Neural crest cell (in vitro differentiated cells): ENCODE measurements at regions not wholly inside any gene's neighbourhood (a gene's known extent, or its start where the extent isn't known, plus 50 kb on each side); places are given as distances from the start of the nearest gene placed in this dataset.

Experiments used
- DNase-seq: peaks from one replicate; pipeline ENCODE4 v3.0.0; 2021; ENCODE audit warnings: low read depth, mixed read lengths, low spot score
- H3K27ac Mint-ChIP-seq: one replicate; pipeline ENCODE4 v1.8.0; 2021; ENCODE audit warnings: mild to moderate bottlenecking, mixed read lengths; ENCODE audit not compliant: unreplicated experiment
- H3K27me3 Mint-ChIP-seq: 2 replicates; pipeline ENCODE4 v1.8.0; 2021; ENCODE audit warnings: low read depth, mild to moderate bottlenecking, mixed read lengths
- H3K36me3 Mint-ChIP-seq: 2 replicates; pipeline ENCODE4 v1.8.0; 2021; ENCODE audit warnings: low read depth, mild to moderate bottlenecking, mixed read lengths
- H3K4me1 Mint-ChIP-seq: 2 replicates; pipeline ENCODE4 v1.8.0; 2021; ENCODE audit warnings: mixed read lengths
- H3K4me3 Mint-ChIP-seq: one replicate; pipeline ENCODE4 v1.8.0; 2021; ENCODE audit warnings: mild to moderate bottlenecking, mixed read lengths
- H3K9me3 Mint-ChIP-seq: 2 replicates; pipeline ENCODE4 v1.8.0; 2021; ENCODE audit warnings: mixed read lengths
- TF ChIP-seq, protein P1 (sequence below): fragments of 200-600 bp; sonication (generic); conservative IDR thresholded peaks from 2 replicates; pipeline ENCODE4 v1.5.0; 2021; ENCODE audit warnings: antibody characterized with exemption, mild to moderate bottlenecking

DNA sequence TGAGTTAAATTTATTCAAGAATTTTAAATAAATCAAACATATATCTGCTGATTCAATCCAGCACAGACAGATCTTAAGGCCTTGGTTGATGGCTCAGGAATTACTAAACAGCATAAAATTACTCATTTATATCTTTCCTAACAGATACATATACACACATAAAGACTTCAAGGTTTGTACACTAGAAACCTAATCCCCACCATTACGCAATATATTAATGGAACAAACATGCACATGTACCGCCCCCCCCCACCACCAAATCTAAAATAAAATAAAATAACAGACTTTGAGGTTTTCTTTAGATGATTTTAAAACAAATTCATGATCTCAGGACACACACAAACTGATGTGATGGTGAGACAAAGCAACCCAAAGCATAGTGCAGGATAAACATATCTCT is 333.9 kb upstream of the DDX53 start:
- TF ChIP-seq, protein P1, sequence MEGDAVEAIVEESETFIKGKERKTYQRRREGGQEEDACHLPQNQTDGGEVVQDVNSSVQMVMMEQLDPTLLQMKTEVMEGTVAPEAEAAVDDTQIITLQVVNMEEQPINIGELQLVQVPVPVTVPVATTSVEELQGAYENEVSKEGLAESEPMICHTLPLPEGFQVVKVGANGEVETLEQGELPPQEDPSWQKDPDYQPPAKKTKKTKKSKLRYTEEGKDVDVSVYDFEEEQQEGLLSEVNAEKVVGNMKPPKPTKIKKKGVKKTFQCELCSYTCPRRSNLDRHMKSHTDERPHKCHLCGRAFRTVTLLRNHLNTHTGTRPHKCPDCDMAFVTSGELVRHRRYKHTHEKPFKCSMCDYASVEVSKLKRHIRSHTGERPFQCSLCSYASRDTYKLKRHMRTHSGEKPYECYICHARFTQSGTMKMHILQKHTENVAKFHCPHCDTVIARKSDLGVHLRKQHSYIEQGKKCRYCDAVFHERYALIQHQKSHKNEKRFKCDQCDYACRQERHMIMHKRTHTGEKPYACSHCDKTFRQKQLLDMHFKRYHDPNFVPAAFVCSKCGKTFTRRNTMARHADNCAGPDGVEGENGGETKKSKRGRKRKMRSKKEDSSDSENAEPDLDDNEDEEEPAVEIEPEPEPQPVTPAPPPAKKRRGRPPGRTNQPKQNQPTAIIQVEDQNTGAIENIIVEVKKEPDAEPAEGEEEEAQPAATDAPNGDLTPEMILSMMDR = no peak
- Mint-ChIP-seq H3K27ac (no peak overlapping the region), H3K4me1 (no peaks in the 10 kb centered on the region), H3K4me3 (no peak overlapping the region), H3K9me3 (peaks cover 8% of the 10 kb centered on the region), H3K27me3 (no peaks in the 10 kb centered on the region), H3K36me3 (no peaks in the 10 kb centered on the region)
- DNase-seq = no peak

DNA sequence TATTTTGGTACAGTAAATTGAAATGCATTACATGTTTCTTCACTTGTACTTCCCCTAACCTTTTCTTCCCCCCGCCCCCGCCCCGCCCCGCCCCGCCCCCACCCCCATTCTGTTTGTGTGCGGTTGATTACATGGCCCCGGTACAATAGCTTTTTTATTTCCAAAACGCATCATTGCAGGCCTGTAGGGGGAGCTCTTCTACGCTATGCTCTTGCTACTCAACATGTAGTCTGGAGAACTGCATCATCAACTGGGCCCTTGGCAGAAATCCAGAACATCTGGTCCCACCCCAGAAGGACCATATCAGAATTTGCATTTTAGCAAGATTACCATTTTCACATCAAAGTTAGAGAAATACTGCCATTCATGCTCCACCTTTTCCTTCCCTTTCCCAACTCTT is 333.3 kb upstream of the DDX53 start:
- no peak for DNase-seq
- TF ChIP-seq, protein P1 = peak; percentile 45
- Mint-ChIP-seq H3K27ac (no peak overlapping the region), H3K4me3 (no peak overlapping the region), H3K36me3 (no peaks in the 10 kb centered on the region), H3K27me3 (no peaks in the 10 kb centered on the region), H3K4me1 (no peaks in the 10 kb centered on the region), H3K9me3 (peaks cover 8% of the 10 kb centered on the region)

DNA sequence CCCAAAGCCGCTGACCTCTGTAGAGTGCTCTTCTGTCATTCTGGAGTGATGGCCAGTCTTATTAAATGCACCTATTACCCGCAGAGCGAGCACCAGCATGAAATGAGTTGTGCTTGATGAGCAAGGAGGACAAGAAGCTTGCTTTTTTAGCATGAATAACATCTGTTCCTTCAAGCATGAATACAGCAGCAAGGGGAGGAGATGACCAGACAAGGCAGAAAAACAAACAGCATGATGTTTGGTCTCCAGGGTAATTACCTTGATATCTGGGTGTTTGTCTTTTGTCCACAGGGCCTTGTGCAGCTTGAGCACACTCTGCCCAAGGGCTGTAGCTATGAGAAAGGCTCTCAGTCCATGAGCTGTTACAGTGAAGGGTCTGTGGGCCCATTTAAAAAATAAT is 324.8 kb upstream of the DDX53 start:
- Mint-ChIP-seq H3K27ac (no peak overlapping the region), H3K36me3 (no peaks in the 10 kb centered on the region), H3K4me1 (peaks cover 4% of the 10 kb centered on the region), H3K9me3 (no peaks in the 10 kb centered on the region), H3K4me3 (no peak overlapping the region), H3K27me3 (no peaks in the 10 kb centered on the region)
- TF ChIP-seq, protein P1 = no peak
- DNase-seq = no peak

DNA sequence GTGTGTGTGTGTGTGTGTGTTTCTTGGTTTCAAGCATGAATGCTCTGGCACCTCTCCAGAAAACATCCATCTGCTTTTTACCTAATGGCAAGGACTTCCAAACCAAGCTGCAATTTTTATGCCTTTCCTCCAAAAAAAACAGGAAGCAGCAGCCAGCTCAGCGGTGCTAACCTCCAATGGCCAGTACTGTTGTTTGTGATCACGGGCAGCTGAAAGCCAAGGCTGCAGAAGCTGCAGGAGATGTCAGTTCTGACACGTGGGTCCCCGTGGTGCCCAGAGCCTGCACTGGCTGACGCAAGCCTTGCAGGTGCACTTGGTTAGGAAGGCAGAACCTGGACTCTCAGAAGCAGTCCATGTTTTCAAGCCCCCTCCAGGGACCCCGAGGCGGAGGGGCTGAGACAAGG is 313.6 kb upstream of the DDX53 start:
- Mint-ChIP-seq H3K27ac (no peak overlapping the region), H3K36me3 (no peaks in the 10 kb centered on the region)
- TF ChIP-seq, protein P1 = no peak

DNA sequence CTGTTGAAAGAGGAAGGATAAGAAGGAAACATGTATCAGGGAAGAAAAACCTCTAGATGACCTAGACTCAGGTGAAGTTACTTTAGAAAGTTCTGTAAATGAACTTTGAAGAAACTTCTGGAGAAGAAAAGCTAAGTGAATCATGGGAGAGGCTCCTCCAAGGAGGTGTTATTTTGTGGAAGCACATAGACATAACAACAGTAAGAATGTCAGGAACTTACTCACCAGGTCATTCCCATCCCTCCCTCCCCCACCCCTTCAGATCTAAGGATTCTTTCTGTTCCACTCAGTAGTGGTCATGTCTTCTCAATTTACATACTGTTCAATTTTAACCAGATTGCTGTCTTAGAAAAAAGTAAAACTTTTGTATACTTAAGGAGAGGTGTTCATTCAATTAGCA is 310.5 kb upstream of the DDX53 start:
- H3K36me3 Mint-ChIP-seq = no peaks in the 10 kb centered on the region
- H3K9me3 Mint-ChIP-seq = no peaks in the 10 kb centered on the region
- H3K27me3 Mint-ChIP-seq = no peaks in the 10 kb centered on the region
- no peak overlapping the region for H3K27ac Mint-ChIP-seq
- no peak for DNase-seq
- H3K4me3 Mint-ChIP-seq = no peak overlapping the region
- H3K4me1 Mint-ChIP-seq = no peaks in the 10 kb centered on the region
- TF ChIP-seq, protein P1 = no peak

More for the DNA sequence above, 313.6 kb upstream of the DDX53 start:
- no peaks in the 10 kb centered on the region for H3K27me3 Mint-ChIP-seq
- no peak for DNase-seq
- peaks cover 2% of the 10 kb centered on the region for H3K9me3 Mint-ChIP-seq
- H3K4me3 Mint-ChIP-seq = no peak overlapping the region
- H3K4me1 Mint-ChIP-seq = no peaks in the 10 kb centered on the region

DNA sequence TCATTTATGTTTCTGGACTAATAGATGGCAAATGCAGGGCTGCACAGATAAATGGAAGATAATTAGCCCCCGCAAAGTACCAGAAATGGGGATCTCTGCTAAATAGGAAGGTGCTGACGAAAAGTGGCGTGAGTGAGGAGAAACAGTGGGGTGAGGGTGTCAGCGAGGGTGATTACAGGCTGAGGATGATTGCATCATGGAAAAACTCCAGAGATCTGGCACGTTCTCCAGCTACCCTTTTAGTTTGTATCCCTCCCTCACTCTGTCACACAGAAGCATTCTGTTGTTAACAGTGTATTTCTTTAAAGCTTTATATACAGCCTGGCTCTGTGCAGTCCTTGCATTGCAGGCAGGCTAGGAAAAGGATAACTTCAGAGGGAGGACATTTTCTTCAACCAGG is 309.6 kb upstream of the DDX53 start:
- no peaks in the 10 kb centered on the region for H3K27me3 Mint-ChIP-seq
- TF ChIP-seq, protein P1 = no peak
- no peaks in the 10 kb centered on the region for H3K36me3 Mint-ChIP-seq
- no peaks in the 10 kb centered on the region for H3K4me1 Mint-ChIP-seq
- no peak overlapping the region for H3K27ac Mint-ChIP-seq
- no peaks in the 10 kb centered on the region for H3K9me3 Mint-ChIP-seq
- no peak for DNase-seq
- no peak overlapping the region for H3K4me3 Mint-ChIP-seq
